Erythroblast (primary cell): ENCODE measurements at regions not wholly inside any gene's neighbourhood (a gene's known extent, or its start where the extent isn't known, plus 50 kb on each side); places are given as distances from the start of the nearest gene placed in this dataset.

Experiments
- GATA1 ChIP-seq: IDR thresholded peaks from 2 replicates; pipeline ENCODE4 v1.6.1; 2011; ENCODE audit warnings: low read depth, mild to moderate bottlenecking, control low read depth, low read length, moderate library complexity
- POLR2A ChIP-seq: IDR thresholded peaks from 2 replicates; pipeline ENCODE4 v1.6.1; 2011; ENCODE audit warnings: mild to moderate bottlenecking, low read length

DNA sequence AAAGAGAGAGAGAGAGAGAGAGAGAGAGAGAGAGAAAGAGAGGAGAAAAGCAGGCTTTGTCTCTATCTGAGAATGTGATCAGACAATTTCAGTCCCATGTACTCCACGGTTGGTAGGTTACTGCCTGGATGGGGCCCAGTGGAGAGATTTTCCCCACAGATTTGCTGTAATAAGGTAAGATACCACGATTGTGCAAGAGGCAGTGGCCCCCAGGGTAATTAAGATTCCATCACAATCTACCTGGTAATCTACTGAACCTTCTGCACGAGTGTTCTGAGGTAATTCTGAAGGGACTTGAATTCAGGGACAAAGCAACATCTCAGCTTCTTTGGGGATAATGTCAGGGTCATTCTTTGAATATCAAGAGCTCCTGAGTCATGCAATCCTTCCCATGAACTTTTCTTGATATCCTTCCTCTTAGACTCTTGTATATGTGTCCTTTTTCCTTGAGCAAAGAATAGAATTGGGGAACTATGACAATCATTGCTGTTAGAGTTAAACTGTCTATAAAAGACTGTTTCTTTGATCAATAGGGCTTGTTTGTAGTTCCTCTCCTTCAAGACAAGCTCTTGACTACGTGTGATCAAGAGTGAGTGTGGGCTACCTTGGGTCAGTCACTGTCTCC lies 306.6 kb downstream of the MAF start:
- TF ChIP-seq POLR2A (no peak), GATA1 (no peak)
